ENCODE measurements at regions not wholly inside any gene's neighbourhood (a gene's known extent, or its start where the extent isn't known, plus 50 kb on each side); places are given as distances from the start of the nearest gene placed in this dataset.
"Not testable (repeated sequence)": the region's sequence is repeated elsewhere in the genome, so short reads cannot be mapped to it uniquely, and the experiment has no call there.

GRCh38 chr2:2919574-2920365 is 457.8 kb downstream of the EIPR1 start:
- DNase-seq = no peak

GRCh38 chr2:2919026-2919425 is 458.6 kb downstream of the EIPR1 start:
- no peak for DNase-seq

- DNase-seq = no peak
These were observed 461.0 kb downstream of the EIPR1 start for GRCh38 chr2:2916621-2917020.

GRCh38 chr2:2914252-2914651 is 463.4 kb downstream of the EIPR1 start:
- DNase-seq = no peak

GRCh38 chr2:2913601-2914120 is 464.0 kb downstream of the EIPR1 start:
- DNase-seq = no peak

GRCh38 chr2:2912731-2913130 is 464.9 kb downstream of the EIPR1 start:
- DNase-seq = no peak

- DNase-seq = no peak
These were observed 465.3 kb downstream of the EIPR1 start for GRCh38 chr2:2912293-2912692.

GRCh38 chr2:2910259-2910658 is 467.4 kb downstream of the EIPR1 start:
- DNase-seq = no peak

- DNase-seq = no peak
These were observed 468.3 kb downstream of the EIPR1 start for GRCh38 chr2:2909086-2910035.

- no peak for DNase-seq
These were observed 471.5 kb downstream of the EIPR1 start for GRCh38 chr2:2906091-2906490.

- no peak for DNase-seq
These were observed 472.8 kb downstream of the EIPR1 start for GRCh38 chr2:2904721-2905350.

- no peak for DNase-seq
These were observed 474.9 kb downstream of the EIPR1 start for GRCh38 chr2:2902547-2903281.

- no peak for DNase-seq
These were observed 476.0 kb downstream of the EIPR1 start for GRCh38 chr2:2901384-2902345.

GRCh38 chr2:2899826-2900225 is 477.8 kb downstream of the EIPR1 start:
- no peak for DNase-seq

GRCh38 chr2:2898744-2899143 is 478.9 kb downstream of the EIPR1 start:
- DNase-seq = no peak

- DNase-seq = no peak
These were observed 481.0 kb downstream of the EIPR1 start for GRCh38 chr2:2896643-2897042.

- no peak for DNase-seq
These were observed 481.6 kb downstream of the EIPR1 start for GRCh38 chr2:2896011-2896410.

GRCh38 chr2:2894011-2894410 is 483.6 kb downstream of the EIPR1 start:
- DNase-seq = not testable (repeated sequence)

GRCh38 chr2:2892892-2893291 is 484.7 kb downstream of the EIPR1 start:
- DNase-seq = no peak

GRCh38 chr2:2892378-2892777 is 485.2 kb downstream of the EIPR1 start:
- DNase-seq = no peak

GRCh38 chr2:2890901-2891300 is 486.7 kb downstream of the EIPR1 start:
- DNase-seq = no peak

Data from NCI-H526 treated with DMSO at 0.1 percent for 48 hours (cell line).